HG02852 (cell line): ENCODE measurements at regions not wholly inside any gene's neighbourhood (a gene's known extent, or its start where the extent isn't known, plus 50 kb on each side); places are given as distances from the start of the nearest gene placed in this dataset.

Experiments
- ATAC-seq: cut with Tn5 transposase; IDR thresholded peaks from one replicate; pipeline ENCODE4 v1.9.1; 2021; ENCODE audit warnings: mild to moderate bottlenecking, moderate library complexity; ENCODE audit not compliant: unreplicated experiment

DNA sequence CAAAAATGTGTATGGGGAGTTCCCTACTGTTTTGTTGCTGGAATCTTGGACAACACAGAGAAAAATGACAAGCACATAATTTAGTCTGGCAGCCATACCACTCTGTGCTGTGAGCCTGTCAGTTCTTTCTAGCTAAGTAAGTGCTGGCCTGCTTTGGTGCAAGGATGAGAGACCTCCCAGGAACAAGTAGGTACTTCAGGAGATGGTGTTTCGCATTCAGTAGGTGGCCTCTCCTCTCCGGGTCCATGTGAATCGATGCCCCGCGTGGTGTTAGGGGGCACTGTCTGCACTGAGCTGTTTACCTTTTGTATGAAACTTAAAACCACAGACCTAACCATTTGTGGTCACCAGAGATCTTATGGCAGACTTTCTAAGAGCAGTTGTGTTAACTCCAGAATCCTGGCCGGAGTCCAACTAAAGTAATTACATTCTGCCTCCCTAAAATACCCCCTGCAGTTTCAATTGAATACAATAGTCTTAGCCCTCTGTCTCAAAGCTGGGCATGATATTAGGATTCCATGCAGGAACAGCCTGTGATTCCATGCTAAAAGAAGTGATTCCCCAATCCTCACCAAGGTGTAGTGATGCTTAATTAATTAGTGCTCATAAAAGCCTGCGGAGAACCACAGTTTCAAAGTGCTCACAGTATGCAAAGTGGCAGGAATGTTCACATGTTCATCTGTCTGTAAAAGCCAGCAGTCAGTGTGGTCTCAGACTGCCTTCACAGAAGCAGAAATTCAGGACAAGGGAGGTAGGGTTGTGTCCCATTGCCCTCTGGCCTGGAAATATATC lies 64.2 kb downstream of the LLPH start:
- ATAC-seq = peak; percentile 70

DNA sequence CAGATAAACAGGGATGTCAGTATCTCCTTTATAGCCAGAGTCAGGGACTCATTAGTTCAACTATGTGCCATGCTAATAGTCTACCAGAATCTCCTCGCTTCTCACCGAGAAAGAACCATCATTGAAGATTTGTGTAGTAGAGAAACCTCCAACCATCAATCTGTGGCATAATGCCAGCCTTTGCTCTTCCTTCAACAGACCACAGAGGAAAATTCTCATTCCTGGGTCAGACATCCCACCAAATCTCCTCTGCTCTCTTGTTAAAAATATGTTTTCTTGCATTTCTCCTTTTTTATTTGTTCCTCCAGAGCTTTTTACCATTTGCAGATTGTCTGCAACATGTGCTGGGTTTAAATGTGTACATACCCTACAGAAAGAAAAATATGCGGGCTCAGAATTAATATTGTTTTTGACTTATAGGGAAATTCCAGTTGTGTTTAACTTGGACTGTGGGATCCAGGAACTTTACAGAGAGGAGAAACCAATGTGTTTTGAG lies 64.9 kb downstream of the LLPH start:
- no peak for ATAC-seq

DNA sequence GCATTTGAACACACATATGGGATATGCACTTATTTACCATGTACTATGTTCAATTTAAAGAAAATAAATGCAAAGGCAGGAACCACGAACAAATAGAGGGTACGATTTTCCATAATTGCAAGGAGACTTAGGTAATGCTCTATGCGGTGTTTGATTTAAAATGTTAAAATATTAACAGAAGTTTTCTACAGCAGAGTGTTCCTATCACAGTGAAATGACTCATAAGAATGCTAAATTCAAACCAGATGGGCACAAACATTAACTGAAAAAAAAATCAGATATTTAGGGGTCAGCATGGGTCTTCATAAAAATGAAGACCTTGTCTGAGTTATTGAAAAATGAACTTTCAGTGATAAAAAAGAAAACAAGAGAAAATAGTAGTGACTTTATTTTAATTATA lies 65.4 kb downstream of the LLPH start:
- ATAC-seq = no peak

DNA sequence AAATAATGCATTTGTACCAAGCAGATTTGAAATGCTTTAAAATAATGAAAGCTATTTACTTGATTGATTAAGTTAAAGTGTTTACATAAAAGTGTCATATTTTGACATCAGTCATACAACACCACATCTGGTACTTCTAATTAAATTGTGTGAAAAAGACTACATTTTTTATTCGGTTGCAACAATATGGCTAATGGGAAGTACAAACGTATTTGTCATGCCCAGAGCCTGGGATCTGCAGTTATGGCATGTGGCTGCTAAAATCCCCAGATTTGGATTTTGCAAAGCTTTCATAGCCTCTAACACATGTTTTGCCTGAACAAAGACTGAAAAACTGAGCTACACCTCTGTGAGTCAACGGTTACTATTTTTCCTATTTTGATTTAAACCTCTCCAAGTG lies 66.6 kb downstream of the LLPH start:
- no peak for ATAC-seq

DNA sequence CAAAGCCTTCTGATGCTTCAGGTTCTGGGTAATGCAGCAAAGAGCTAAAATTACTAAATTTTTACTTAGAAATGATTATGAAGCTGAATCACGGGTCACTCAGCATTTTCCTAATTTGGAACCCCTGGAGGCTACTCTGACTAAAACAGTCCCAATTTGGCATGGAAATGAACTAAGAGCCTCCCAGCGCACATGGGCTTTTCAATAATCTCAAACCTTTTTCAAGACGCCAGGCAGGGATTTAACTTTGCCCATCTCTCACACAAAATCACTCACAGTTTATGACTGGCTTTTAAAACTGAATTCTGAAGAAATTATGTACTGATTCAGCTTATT lies 68.3 kb downstream of the LLPH start:
- no peak for ATAC-seq

DNA sequence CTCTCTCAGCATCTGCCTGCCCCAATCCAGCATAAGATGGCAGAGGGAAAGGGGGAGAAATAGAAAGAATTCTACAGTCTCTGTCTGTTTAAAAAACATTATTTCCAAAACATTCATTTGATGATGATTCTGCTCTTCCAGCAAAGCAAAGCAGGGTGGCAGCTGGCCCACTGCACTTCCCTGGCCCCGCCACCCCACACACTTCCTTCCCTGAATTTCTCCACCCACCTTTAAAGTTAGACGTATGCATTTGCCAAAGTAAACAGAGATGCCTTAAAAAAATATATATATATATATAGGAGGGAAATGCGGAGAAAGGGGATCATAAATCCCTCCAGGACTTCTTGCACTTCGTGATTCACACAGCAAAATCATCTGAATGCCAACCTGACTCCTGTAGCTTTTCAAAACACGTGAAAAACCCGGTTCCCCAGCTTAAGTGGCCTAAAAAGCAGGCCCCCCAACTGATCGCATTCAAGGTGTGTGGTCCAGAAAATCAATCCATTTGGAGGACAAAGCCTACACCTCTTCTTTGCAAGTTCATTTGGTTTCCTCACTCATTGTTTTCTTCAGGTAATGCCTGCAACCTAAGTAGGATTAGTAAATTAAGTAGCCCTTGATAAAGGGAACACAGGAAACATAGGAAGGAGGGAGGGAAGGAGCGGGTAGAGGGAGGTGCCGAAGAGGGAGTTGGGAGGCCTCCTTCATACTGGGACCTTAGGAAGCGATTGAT lies 68.8 kb downstream of the LLPH start:
- no peak for ATAC-seq

- ATAC-seq = no peak
Observed at GRCh38 chr12:66061076-66061475, 69.5 kb downstream of the LLPH start.

- ATAC-seq = no peak
Observed at GRCh38 chr12:66060163-66060907, 70.2 kb downstream of the LLPH start.

GRCh38 chr12:66059666-66060065 lies 70.9 kb downstream of the LLPH start:
- ATAC-seq = no peak

GRCh38 chr12:66058554-66058953 lies 72.0 kb downstream of the LLPH start:
- no peak for ATAC-seq

GRCh38 chr12:66055837-66056319 lies 74.7 kb downstream of the LLPH start:
- ATAC-seq = peak; percentile 94

DNA sequence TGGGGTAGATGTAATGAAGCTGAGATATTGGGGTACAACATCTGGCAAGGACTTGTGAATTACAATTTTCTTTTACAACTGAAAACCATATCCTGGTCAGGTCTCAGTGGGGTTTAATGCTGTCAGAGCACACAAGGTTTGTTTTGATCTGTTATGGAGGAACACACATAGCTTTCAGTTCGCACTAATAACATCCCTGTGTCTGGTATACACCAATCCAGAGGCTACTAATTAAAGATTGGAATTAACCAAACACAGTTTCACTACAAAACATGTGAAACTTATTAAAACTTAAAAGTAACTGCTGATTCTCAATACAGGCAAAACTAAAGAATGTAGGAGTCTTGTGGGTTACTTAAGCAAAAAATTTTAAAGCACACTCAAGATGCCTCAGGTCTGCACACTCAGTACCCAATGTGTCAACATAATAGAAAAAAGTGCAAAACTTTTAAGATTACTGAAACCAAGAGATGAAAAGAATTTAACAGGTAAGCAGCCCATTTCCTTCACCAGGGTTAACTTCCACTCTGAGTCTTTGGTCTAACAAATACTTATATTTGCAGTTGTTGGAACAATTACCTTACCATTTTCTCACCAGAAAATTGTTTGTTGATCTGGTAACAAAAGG lies 77.4 kb downstream of the LLPH start:
- ATAC-seq = no peak

DNA sequence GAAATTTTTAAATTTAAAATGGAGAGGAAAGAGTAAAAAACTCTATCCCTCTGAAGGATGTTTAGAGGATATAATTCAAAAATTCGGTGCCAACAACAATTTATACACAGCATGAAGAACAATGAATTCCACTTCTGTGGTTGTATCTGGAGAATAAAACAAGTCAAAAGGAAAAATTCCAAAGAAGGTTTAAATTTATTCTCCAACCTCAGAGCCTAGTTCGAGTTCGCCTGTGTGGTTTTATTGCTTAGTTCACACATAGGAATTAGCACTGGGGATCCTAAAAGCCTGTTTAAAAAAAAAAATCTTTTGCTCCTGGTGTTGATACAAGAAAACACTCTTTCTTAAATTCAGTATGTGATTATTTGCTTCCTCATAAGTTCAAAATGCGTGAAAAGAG lies 79.2 kb downstream of the LLPH start:
- no peak for ATAC-seq

DNA sequence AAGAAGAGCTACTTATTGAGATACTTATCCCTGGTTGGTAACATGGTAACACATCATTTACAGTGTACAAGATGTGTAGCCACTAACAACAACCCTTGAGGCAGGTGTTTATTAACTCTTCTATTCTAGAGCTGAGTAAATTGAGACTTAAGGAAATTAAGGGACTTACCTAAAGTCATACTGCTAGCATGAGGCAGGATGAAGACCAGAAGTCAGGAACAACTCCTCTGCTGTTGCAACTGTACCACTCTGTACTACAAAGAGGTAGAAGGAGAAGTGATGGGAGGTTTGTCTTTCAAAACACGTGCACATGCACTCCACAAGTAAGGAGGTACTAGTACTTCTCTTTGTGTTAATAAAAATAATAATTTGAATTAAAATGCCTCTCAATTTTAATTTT lies 79.9 kb downstream of the LLPH start:
- ATAC-seq = peak; percentile 49

GRCh38 chr12:66050283-66050576 lies 80.3 kb downstream of the LLPH start:
- no peak for ATAC-seq

DNA sequence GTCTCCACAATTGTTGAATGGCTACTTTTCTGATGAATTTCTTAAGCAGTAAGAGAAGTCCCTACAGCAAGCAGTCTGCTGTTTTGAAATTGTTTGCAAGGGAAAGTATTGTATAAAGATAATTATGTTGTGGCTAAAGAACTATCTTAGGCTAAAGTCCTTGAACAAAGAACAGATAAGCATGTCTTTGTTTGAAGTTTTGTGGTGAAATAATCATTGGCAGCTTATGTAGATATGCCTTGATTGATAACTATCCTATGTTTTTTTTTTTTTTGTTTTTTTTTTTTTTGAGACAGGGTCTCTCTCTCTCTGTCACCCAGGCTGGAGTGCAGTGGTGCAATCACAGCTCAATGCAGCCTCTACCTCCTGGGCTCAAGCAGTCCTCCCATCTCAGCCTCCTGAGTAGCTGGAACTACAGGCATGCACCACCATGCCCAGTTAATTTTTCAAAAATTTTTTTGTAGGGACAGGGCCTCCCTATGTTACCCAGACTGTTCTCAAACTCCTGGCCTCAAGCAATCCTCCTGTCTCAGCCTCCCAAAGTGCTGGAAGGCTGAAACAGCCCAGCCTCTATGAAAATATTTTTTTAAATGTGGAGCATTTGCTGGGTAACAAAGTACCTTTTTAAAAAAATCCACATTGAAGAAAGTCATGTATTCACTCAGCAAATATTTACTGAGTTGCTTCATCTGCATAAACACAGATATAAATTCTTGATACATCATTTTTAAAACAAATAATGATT lies 80.8 kb downstream of the LLPH start:
- ATAC-seq = no peak

GRCh38 chr12:66048835-66049537 lies 81.6 kb downstream of the LLPH start:
- no peak for ATAC-seq

GRCh38 chr12:66048218-66048834 lies 82.2 kb downstream of the LLPH start:
- no peak for ATAC-seq

DNA sequence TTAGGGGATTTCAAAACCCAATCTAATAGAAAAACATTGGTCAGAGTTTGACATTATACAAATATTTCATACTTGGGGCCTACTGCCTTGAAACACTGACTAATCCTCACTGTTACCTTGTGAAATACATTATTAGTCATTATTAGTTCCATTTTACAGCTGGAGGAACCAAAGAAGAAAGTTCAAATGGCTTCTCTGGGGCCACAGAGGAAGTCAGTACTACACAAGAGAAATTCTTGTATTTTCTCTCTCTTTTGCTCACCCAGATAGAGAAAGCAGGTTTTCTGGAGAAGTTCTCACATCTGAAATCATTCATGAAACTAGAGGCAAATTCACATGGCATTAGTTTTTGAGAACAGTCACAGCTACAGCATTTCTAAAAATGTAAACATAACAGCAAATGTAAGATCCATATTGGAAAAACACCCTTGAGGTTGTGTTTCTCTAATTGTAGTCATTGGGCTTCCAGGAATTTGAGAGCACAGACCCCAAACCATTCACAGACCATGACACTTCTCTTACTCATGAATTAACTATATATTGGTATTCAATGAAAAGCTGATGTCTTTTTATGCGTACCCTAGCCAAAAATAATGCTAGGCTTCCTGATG lies 83.0 kb downstream of the LLPH start:
- peak; percentile 85 for ATAC-seq
